Mononuclear cell (primary cell): ENCODE measurements at regions not wholly inside any gene's neighbourhood (a gene's known extent, or its start where the extent isn't known, plus 50 kb on each side); places are given as distances from the start of the nearest gene placed in this dataset.
"Not testable (repeated sequence)": the region's sequence is repeated elsewhere in the genome, so short reads cannot be mapped to it uniquely, and the experiment has no call there.

Experiments
- H3K27me3 ChIP-seq: 2 replicates; pipeline ENCODE4 v1.6.0; 2011; ENCODE audit warnings: low read length, control low read depth; ENCODE audit not compliant: insufficient read depth
- H3K4me1 ChIP-seq: 2 replicates; pipeline ENCODE4 v1.5.1; 2011; ENCODE audit warnings: mild to moderate bottlenecking, low read length, control low read depth; ENCODE audit not compliant: insufficient read depth
- H3K4me3 ChIP-seq: 2 replicates; pipeline ENCODE4 v1.5.1; 2011; ENCODE audit warnings: mild to moderate bottlenecking, low read length, moderate library complexity
- H3K9me3 ChIP-seq: 2 replicates; pipeline ENCODE4 v1.5.1; 2011; ENCODE audit warnings: low read depth, mild to moderate bottlenecking, control low read depth, low read length

GRCh38 chr4:171521726-171522125 lies 291.5 kb upstream of the GALNTL6 start:
- Histone ChIP-seq H3K4me1 (no peaks in the 10 kb centered on the region), H3K4me3 (no peak overlapping the region), H3K9me3 (no peaks in the 10 kb centered on the region), H3K27me3 (no peaks in the 10 kb centered on the region)

GRCh38 chr4:171519457-171519856 lies 293.7 kb upstream of the GALNTL6 start:
- H3K27me3 ChIP-seq, result no peaks in the 10 kb centered on the region
- H3K9me3 ChIP-seq, result no peaks in the 10 kb centered on the region
- H3K4me3 ChIP-seq, result no peak overlapping the region
- H3K4me1 ChIP-seq, result no peaks in the 10 kb centered on the region

DNA sequence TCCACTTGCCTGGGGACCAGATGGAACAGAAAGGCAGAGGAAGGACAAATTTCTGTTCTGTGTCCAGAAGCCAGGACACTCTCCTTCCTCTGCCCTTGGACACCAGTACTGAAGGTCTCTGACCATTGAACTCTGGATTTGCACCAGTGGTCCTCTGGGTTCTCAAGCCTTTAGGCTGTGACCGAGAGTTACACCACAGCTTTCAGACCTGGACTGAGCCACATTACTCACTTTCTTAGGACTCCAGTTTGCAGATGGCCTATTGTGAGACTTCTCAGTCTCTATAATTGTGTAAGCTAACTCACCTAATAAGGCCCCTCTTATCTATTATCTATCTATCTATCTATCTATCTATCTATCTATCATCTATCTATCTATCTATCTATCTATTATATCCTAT lies 295.3 kb upstream of the GALNTL6 start:
- no peak overlapping the region for H3K4me3 ChIP-seq
- H3K27me3 ChIP-seq, result no peaks in the 10 kb centered on the region

GRCh38 chr4:171516694-171517093 lies 296.5 kb upstream of the GALNTL6 start:
- Histone ChIP-seq H3K4me3 (no peak overlapping the region), H3K9me3 (no peaks in the 10 kb centered on the region), H3K27me3 (no peaks in the 10 kb centered on the region), H3K4me1 (no peaks in the 10 kb centered on the region)

More for the DNA sequence above, 295.3 kb upstream of the GALNTL6 start:
- Histone ChIP-seq H3K4me1 (no peaks in the 10 kb centered on the region), H3K9me3 (no peaks in the 10 kb centered on the region)

- Histone ChIP-seq H3K4me1 (no peaks in the 10 kb centered on the region), H3K27me3 (no peaks in the 10 kb centered on the region), H3K9me3 (no peaks in the 10 kb centered on the region), H3K4me3 (no peak overlapping the region)
These were observed 328.5 kb upstream of the GALNTL6 start for GRCh38 chr4:171484681-171485080.

- H3K27me3 ChIP-seq, result no peaks in the 10 kb centered on the region
- H3K9me3 ChIP-seq, result no peaks in the 10 kb centered on the region
- no peak overlapping the region for H3K4me3 ChIP-seq
- no peaks in the 10 kb centered on the region for H3K4me1 ChIP-seq
These were observed 335.0 kb upstream of the GALNTL6 start for GRCh38 chr4:171478181-171478580.

- not testable (repeated sequence) for H3K27me3 ChIP-seq, H3K4me1 ChIP-seq, H3K4me3 ChIP-seq, H3K9me3 ChIP-seq
These were observed 338.1 kb upstream of the GALNTL6 start for GRCh38 chr4:171475111-171475510.

- Histone ChIP-seq H3K27me3 (no peaks in the 10 kb centered on the region), H3K9me3 (no peaks in the 10 kb centered on the region), H3K4me3 (no peak overlapping the region), H3K4me1 (no peaks in the 10 kb centered on the region)
These were observed 340.0 kb upstream of the GALNTL6 start for GRCh38 chr4:171473155-171473554.

DNA sequence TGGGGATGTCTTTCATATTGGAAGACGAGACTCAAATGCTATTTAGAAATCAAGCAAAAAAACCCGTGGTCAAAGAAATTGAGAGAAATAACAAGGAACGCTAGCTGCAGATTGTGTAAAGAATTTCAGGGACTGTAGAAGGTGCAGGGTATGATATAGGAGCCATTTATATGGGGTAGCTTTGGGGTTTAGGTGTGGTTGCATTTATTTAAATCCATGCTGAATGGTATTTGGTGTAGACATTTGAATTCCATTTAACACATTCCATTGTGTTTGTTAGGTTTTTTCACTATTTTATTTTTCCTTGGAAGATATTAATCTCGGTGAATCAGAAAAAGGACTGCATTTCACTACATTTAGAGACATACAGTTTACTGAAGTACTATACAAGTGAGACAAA lies 341.0 kb upstream of the GALNTL6 start:
- Histone ChIP-seq H3K4me1 (no peaks in the 10 kb centered on the region), H3K9me3 (no peaks in the 10 kb centered on the region), H3K4me3 (no peak overlapping the region), H3K27me3 (no peaks in the 10 kb centered on the region)

DNA sequence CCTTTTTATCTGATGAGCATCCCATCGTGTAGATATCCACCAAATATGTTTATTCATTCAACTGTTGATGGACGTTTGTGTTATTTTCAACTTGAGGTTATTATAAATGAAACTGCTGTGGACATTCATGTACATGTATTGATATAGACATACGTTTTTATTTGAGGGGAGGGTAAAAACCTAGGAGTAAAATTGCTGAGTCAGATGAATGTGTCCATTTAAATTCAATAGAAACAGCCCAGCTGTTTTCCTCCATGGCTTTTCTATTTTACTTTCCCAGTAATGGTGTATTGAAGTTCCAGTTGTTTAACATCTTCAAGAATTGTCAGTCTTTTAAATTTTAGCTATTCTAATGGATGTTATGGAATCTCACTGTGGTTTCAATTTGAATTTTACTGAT lies 348.7 kb upstream of the GALNTL6 start:
- Histone ChIP-seq H3K27me3 (no peaks in the 10 kb centered on the region), H3K9me3 (peaks cover 8% of the 10 kb centered on the region), H3K4me3 (no peak overlapping the region), H3K4me1 (no peaks in the 10 kb centered on the region)

DNA sequence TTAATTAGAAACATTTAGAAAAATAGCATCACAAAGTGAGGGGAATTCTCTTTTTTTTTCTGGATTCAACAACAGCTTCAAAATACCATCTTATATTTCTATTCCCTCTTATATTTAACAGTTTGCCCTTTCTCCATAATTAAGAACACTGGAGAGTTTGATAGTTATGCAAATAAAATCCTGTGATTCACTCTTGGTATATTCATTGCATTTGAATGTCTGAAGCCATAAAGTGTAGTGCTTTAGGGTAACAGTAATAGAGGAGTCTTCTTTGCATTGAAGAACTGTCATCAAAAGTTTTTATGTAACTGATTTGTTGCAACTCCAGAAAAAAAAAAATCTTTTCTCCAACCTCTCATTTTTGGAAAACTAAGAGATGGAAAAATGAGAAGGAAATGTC lies 352.0 kb upstream of the GALNTL6 start:
- Histone ChIP-seq H3K4me3 (no peak overlapping the region), H3K27me3 (no peaks in the 10 kb centered on the region)

DNA sequence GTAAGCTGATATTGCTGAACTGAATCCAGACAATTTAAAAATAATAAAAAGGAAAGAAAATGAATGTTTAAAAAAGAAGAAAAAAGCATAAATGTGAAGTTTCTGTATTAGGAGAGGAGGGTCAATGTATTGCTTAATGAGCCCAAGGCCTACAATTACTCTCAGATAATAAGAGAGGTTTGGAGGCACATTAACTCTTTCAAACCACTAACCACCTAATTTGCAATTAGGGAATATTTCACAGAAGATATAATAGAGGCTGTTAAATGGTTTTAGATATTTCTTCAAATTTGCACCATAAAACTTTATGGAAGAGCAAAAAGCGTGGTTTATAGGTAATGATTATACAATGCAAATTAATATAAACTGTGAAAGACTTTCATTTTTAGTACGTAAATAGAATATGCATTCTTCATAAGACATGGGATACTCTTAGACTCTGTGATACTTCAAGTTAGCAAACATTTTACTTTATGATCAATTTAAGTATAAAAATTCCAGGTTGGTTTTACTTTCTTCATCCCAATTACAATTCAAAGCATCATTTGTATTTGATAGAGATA lies 364.2 kb upstream of the GALNTL6 start:
- Histone ChIP-seq H3K4me1 (no peaks in the 10 kb centered on the region), H3K9me3 (no peaks in the 10 kb centered on the region), H3K27me3 (no peaks in the 10 kb centered on the region), H3K4me3 (no peak overlapping the region)

More for the DNA sequence above, 352.0 kb upstream of the GALNTL6 start:
- H3K9me3 ChIP-seq, result peaks cover 8% of the 10 kb centered on the region
- H3K4me1 ChIP-seq, result no peaks in the 10 kb centered on the region

GRCh38 chr4:171448358-171448757 lies 364.8 kb upstream of the GALNTL6 start:
- Histone ChIP-seq H3K27me3 (no peaks in the 10 kb centered on the region), H3K9me3 (no peaks in the 10 kb centered on the region), H3K4me3 (no peak overlapping the region), H3K4me1 (no peaks in the 10 kb centered on the region)

DNA sequence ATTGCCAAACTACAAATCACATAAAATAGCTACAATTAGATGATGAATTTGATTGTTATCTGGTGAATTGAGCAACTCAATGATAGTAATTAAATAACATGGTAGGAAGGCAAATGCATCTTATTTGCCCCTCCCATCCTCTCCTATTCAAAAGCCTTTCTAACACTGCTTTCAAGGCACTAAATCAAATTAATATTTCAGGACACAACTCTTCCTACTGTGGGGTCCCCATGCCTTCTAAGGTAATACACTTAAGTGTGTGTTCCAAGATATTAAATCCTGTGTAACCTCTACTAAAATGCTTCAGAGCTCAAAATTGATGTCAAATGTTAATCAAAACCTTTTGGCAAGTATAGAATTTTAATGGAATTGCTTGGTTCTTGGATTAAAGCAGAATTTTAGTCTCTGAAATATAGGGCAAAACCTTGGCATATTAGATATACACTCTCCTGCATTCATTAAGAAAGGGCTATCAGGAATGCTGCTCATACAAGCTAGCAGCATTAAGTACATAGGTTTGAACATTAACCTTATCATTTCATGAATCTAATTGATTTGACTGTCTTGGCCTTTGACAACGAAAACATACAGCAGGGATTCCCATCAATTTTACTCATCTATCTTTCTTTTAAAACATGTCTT lies 371.8 kb upstream of the GALNTL6 start:
- no peaks in the 10 kb centered on the region for H3K27me3 ChIP-seq
- H3K9me3 ChIP-seq, result no peaks in the 10 kb centered on the region
- H3K4me3 ChIP-seq, result no peak overlapping the region
- no peaks in the 10 kb centered on the region for H3K4me1 ChIP-seq

DNA sequence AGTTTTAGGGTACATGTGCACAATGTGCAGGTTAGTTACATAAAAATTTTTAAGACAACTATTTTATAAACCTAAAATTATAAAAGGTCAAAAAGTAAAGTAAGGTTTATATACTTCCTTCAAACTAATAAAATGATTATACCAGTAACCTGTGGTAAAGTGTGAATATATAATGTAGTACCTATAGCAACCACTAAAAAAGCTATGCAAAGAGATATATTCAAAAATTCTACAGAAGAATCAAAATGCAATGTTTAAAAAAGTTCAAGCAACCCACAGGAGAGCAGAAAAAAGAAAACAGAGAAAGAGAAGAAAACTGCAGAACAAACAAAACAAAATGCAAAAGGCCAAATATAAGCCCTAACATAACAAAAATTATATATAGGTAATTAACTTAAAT lies 379.5 kb upstream of the GALNTL6 start:
- H3K4me3 ChIP-seq, result no peak overlapping the region
- no peaks in the 10 kb centered on the region for H3K27me3 ChIP-seq
- no peaks in the 10 kb centered on the region for H3K9me3 ChIP-seq
- H3K4me1 ChIP-seq, result no peaks in the 10 kb centered on the region

- H3K27me3 ChIP-seq, result no peaks in the 10 kb centered on the region
- no peak overlapping the region for H3K4me3 ChIP-seq
- H3K4me1 ChIP-seq, result no peaks in the 10 kb centered on the region
- no peaks in the 10 kb centered on the region for H3K9me3 ChIP-seq
These were observed 380.7 kb upstream of the GALNTL6 start for GRCh38 chr4:171432536-171432935.
